Neural crest cell (in vitro differentiated cells): ENCODE measurements at regions not wholly inside any gene's neighbourhood (a gene's known extent, or its start where the extent isn't known, plus 50 kb on each side); places are given as distances from the start of the nearest gene placed in this dataset.

ENCODE experiments used
- DNase-seq: peaks from one replicate; pipeline ENCODE4 v3.0.0; 2021; ENCODE audit warnings: low read depth, mixed read lengths, low spot score
- H3K27ac Mint-ChIP-seq: one replicate; pipeline ENCODE4 v1.8.0; 2021; ENCODE audit warnings: mild to moderate bottlenecking, mixed read lengths; ENCODE audit not compliant: unreplicated experiment
- H3K27me3 Mint-ChIP-seq: 2 replicates; pipeline ENCODE4 v1.8.0; 2021; ENCODE audit warnings: low read depth, mild to moderate bottlenecking, mixed read lengths
- H3K36me3 Mint-ChIP-seq: 2 replicates; pipeline ENCODE4 v1.8.0; 2021; ENCODE audit warnings: low read depth, mild to moderate bottlenecking, mixed read lengths
- H3K4me1 Mint-ChIP-seq: 2 replicates; pipeline ENCODE4 v1.8.0; 2021; ENCODE audit warnings: mixed read lengths
- H3K4me3 Mint-ChIP-seq: one replicate; pipeline ENCODE4 v1.8.0; 2021; ENCODE audit warnings: mild to moderate bottlenecking, mixed read lengths
- H3K9me3 Mint-ChIP-seq: 2 replicates; pipeline ENCODE4 v1.8.0; 2021; ENCODE audit warnings: mixed read lengths
- CTCF ChIP-seq: fragments of 200-600 bp; sonication (generic); conservative IDR thresholded peaks from 2 replicates; pipeline ENCODE4 v1.5.0; 2021; ENCODE audit warnings: antibody characterized with exemption, mild to moderate bottlenecking

GRCh38 chr4:32094987-32095386 lies 1374.8 kb downstream of the PCDH7 start:
- no peak overlapping the region for H3K27ac Mint-ChIP-seq
- H3K27me3 Mint-ChIP-seq, result no peaks in the 10 kb centered on the region
- no peak overlapping the region for H3K4me3 Mint-ChIP-seq
- no peaks in the 10 kb centered on the region for H3K4me1 Mint-ChIP-seq
- no peaks in the 10 kb centered on the region for H3K36me3 Mint-ChIP-seq
- no peaks in the 10 kb centered on the region for H3K9me3 Mint-ChIP-seq
- TF ChIP-seq CTCF, result no peak
- no peak for DNase-seq

GRCh38 chr4:32102896-32103295 lies 1382.7 kb downstream of the PCDH7 start:
- H3K27me3 Mint-ChIP-seq, result no peaks in the 10 kb centered on the region
- DNase-seq, result no peak
- no peak overlapping the region for H3K4me3 Mint-ChIP-seq
- peaks cover 4% of the 10 kb centered on the region for H3K9me3 Mint-ChIP-seq
- TF ChIP-seq CTCF, result no peak
- no peaks in the 10 kb centered on the region for H3K4me1 Mint-ChIP-seq
- peaks cover 2% of the 10 kb centered on the region for H3K36me3 Mint-ChIP-seq
- H3K27ac Mint-ChIP-seq, result no peak overlapping the region

GRCh38 chr4:32106767-32107166 lies 1386.6 kb downstream of the PCDH7 start:
- no peak for TF ChIP-seq CTCF
- Mint-ChIP-seq H3K27ac (no peak overlapping the region), H3K36me3 (peaks cover 2% of the 10 kb centered on the region), H3K9me3 (peaks cover 4% of the 10 kb centered on the region), H3K27me3 (no peaks in the 10 kb centered on the region), H3K4me3 (no peak overlapping the region), H3K4me1 (no peaks in the 10 kb centered on the region)
- no peak for DNase-seq

DNA sequence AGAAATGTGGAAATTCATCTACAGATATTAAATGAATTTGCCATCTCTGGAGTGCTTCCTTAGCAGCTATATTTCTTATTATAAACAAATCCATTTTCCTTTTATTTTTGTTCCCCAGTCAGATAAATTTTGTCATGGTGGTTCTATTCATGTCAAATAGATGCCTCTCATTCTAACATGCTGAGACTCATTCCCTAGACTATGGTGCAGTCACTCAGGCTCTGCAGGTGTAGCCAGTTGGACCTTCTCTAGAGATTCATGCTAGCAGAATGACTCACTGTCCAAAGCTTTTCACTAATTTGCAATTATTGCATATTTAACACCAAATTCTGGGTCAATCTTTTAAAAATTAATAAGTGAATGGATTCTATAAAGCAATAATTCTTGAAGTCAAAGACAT lies 1392.7 kb downstream of the PCDH7 start:
- Mint-ChIP-seq H3K36me3 (no peaks in the 10 kb centered on the region), H3K27ac (no peak overlapping the region), H3K9me3 (no peaks in the 10 kb centered on the region), H3K4me3 (no peak overlapping the region), H3K27me3 (no peaks in the 10 kb centered on the region), H3K4me1 (no peaks in the 10 kb centered on the region)
- TF ChIP-seq CTCF, result no peak
- DNase-seq, result no peak

GRCh38 chr4:32117693-32118092 lies 1397.5 kb downstream of the PCDH7 start:
- Mint-ChIP-seq H3K9me3 (no peaks in the 10 kb centered on the region), H3K36me3 (no peaks in the 10 kb centered on the region), H3K4me1 (peaks cover 6% of the 10 kb centered on the region), H3K27ac (no peak overlapping the region), H3K27me3 (no peaks in the 10 kb centered on the region), H3K4me3 (peak overlapping the region; percentile 38)
- no peak for TF ChIP-seq CTCF
- DNase-seq, result no peak

- no peak for TF ChIP-seq CTCF
- H3K36me3 Mint-ChIP-seq, result no peaks in the 10 kb centered on the region
- no peak overlapping the region for H3K4me3 Mint-ChIP-seq
These were observed 1399.7 kb downstream of the PCDH7 start for GRCh38 chr4:32119907-32120306.

More at GRCh38 chr4:32119907-32120306, 1399.7 kb downstream of the PCDH7 start:
- no peaks in the 10 kb centered on the region for H3K27me3 Mint-ChIP-seq
- DNase-seq, result no peak
- no peak overlapping the region for H3K27ac Mint-ChIP-seq
- H3K9me3 Mint-ChIP-seq, result no peaks in the 10 kb centered on the region
- H3K4me1 Mint-ChIP-seq, result peaks cover 6% of the 10 kb centered on the region
